ENCODE measurements at regions not wholly inside any gene's neighbourhood (a gene's known extent, or its start where the extent isn't known, plus 50 kb on each side); places are given as distances from the start of the nearest gene placed in this dataset.

DNA sequence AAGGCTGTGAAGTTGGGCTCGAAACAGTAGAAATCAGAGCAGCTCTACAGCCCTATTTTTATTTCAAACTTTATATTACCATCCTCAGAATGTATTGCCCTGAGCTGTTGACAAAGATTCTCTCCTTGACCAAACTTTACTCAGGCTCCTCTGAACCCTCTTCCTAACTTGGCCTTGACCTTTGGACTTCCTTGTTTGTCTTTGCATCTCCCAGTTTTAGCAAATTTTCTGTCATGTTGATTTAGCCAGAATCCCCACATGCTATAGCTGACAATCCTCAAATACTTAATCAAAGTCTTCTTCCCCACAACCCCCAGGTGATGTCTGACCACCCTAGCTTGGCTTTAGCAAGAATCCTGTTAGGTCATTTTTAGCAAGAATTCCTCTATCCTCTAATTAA lies 87.4 kb upstream of the GRIN2A start:
- TF ChIP-seq, protein P1, sequence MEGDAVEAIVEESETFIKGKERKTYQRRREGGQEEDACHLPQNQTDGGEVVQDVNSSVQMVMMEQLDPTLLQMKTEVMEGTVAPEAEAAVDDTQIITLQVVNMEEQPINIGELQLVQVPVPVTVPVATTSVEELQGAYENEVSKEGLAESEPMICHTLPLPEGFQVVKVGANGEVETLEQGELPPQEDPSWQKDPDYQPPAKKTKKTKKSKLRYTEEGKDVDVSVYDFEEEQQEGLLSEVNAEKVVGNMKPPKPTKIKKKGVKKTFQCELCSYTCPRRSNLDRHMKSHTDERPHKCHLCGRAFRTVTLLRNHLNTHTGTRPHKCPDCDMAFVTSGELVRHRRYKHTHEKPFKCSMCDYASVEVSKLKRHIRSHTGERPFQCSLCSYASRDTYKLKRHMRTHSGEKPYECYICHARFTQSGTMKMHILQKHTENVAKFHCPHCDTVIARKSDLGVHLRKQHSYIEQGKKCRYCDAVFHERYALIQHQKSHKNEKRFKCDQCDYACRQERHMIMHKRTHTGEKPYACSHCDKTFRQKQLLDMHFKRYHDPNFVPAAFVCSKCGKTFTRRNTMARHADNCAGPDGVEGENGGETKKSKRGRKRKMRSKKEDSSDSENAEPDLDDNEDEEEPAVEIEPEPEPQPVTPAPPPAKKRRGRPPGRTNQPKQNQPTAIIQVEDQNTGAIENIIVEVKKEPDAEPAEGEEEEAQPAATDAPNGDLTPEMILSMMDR (IDR thresholded peaks at IDR 0.05): no peak
- no peak for TF ChIP-seq POLR2A (IDR thresholded peaks at IDR 0.05)
